ENCODE measurements at regions not wholly inside any gene's neighbourhood (a gene's known extent, or its start where the extent isn't known, plus 50 kb on each side); places are given as distances from the start of the nearest gene placed in this dataset.

GRCh38 chr18:27298214-27298804 lies 113.2 kb upstream of the CHST9 start:
- intact Hi-C loops (cut with micrococcal nuclease): no loop called here
- Histone ChIP-seq H2BK15ac (ENCODE audit: low read depth, low read length) (no peak overlapping the region), H3K27me3 (ENCODE audit: control insufficient read depth, insufficient read depth, low read length) (no peaks in the 10 kb centered on the region), H3K9ac (ENCODE audit: low read depth, low read length) (no peak overlapping the region), H3K56ac (ENCODE audit: extremely low read depth, insufficient read depth, low read length) (no peak overlapping the region), H3K4me3 (ENCODE audit: insufficient read depth, low read depth, low read length) (no peak overlapping the region), H2BK5ac (ENCODE audit: low read depth, low read length, poor library complexity, severe bottlenecking) (no peak overlapping the region), H2AK9ac (replicated peaks; ENCODE audit: low read depth, low read length, poor library complexity) (no peak overlapping the region), H2BK20ac (ENCODE audit: low read depth, low read length) (no peak overlapping the region), H4K20me1 (ENCODE audit: insufficient read depth, low read length) (no peaks in the 10 kb centered on the region), H3K4me2 (ENCODE audit: low read depth, low read length) (no peak overlapping the region), H4K91ac (ENCODE audit: insufficient read depth, low read depth, low read length) (no peak overlapping the region), H3K14ac (replicated peaks; ENCODE audit: low read depth, low read length) (no peak overlapping the region), H3K18ac (ENCODE audit: low read depth, low read length) (no peak overlapping the region), H3K27ac (ENCODE audit: insufficient read depth, low read length) (no peak overlapping the region), H4K8ac (ENCODE audit: low read depth in 2 of 2, low read length in 2 of 2) (no peak overlapping the region), H3K4ac (ENCODE audit: low read depth, low read length) (no peak overlapping the region), H2AFZ (replicated peaks; ENCODE audit: low read length, poor library complexity) (no peak overlapping the region), H2BK120ac (ENCODE audit: low read depth, low read length) (no peak overlapping the region), H3K36me3 (ENCODE audit: control insufficient read depth, insufficient read depth, low read length) (no peaks in the 10 kb centered on the region), H3K9me3 (ENCODE audit: control insufficient read depth, insufficient read depth, low read length) (peaks cover 3% of the 10 kb centered on the region), H2AK5ac (ENCODE audit: low read depth, low read length) (no peak overlapping the region), H3K79me1 (ENCODE audit: low read depth in 1 of 2, low read length in 2 of 2) (no peaks in the 10 kb centered on the region), H3K9me1 (ENCODE audit: insufficient read depth, low read length) (no peaks in the 10 kb centered on the region), H3K23ac (ENCODE audit: low read depth, low read length) (no peak overlapping the region), H3K4me1 (ENCODE audit: control insufficient read depth, insufficient read depth, low read length) (no peaks in the 10 kb centered on the region), H4K5ac (ENCODE audit: low read depth, low read length) (no peak overlapping the region)
- TF ChIP-seq CEBPB (IDR thresholded peaks at IDR 0.05; ENCODE audit: low read depth, low read length) (no peak), POLR2A (IDR thresholded peaks at IDR 0.05; ENCODE audit: low read depth, low read length) (no peak), MAFK (IDR thresholded peaks at IDR 0.05; ENCODE audit: low read depth, low read length) (no peak), USF2 (IDR thresholded peaks at IDR 0.05; ENCODE audit: low read depth, low read length) (no peak), RAD21 (IDR thresholded peaks at IDR 0.05; ENCODE audit: low read length) (no peak), MXI1 (IDR thresholded peaks at IDR 0.05; ENCODE audit: borderline replicate concordance, low read depth, low read length) (no peak), SMC3 (IDR thresholded peaks at IDR 0.05; ENCODE audit: low read depth, low read length) (no peak), BHLHE40 (IDR thresholded peaks at IDR 0.05; ENCODE audit: low read depth, low read length) (no peak), CTCF (conservative IDR thresholded peaks at IDR 0.05; ENCODE audit: low read depth, low read length) (no peak), MAZ (IDR thresholded peaks at IDR 0.05; ENCODE audit: borderline replicate concordance, low read depth, low read length) (no peak), ELK1 (IDR thresholded peaks at IDR 0.05; ENCODE audit: borderline replicate concordance, low read depth, low read length) (no peak), CHD1 (IDR thresholded peaks at IDR 0.05; ENCODE audit: low read depth, low read length) (no peak), RFX5 (IDR thresholded peaks at IDR 0.05; ENCODE audit: low read depth, low read length) (no peak), FOS (IDR thresholded peaks at IDR 0.05; ENCODE audit: low read depth, low read length) (no peak), RCOR1 (IDR thresholded peaks at IDR 0.05; ENCODE audit: insufficient replicate concordance, low read length) (no peak), NFE2L2 (IDR thresholded peaks at IDR 0.05; ENCODE audit: low read depth, low read length) (no peak)
- no TSS peak for BruUV-seq (replicated peaks)
- no CpG with 5 or more reads among the region's 4 CpGs for WGBS, 2 experiments (ENCODE audit: extremely low coverage in 2 of 2, insufficient read length in 1 of 2)
- ChIA-PET CTCF (no interaction called here), POLR2A (ENCODE audit: unreplicated experiment) (no interaction called here)
- ATAC-seq (ENCODE audit: low read depth) (no peak), DNase-seq (no peak)
- in situ Hi-C loops (cut with MboI; ENCODE audit: low sequenced_read_pairs): no loop called here
- dilution Hi-C loops (cut with HindIII; ENCODE audit: low sequenced_read_pairs, unreplicated experiment): no loop called here
